ENCODE measurements at regions not wholly inside any gene's neighbourhood (a gene's known extent, or its start where the extent isn't known, plus 50 kb on each side); places are given as distances from the start of the nearest gene placed in this dataset.

- TF ChIP-seq CTCF (conservative IDR thresholded peaks at IDR 0.05; ENCODE audit: low read depth, low read length) (no peak), EZH2 (IDR thresholded peaks at IDR 0.05; ENCODE audit: borderline replicate concordance, low read depth, low read length, poor library complexity, severe bottlenecking) (no peak)
These were observed 466.5 kb upstream of the MAF start for GRCh38 chr16:80066805-80067580.
